H1 (cell line): ENCODE measurements at regions not wholly inside any gene's neighbourhood (a gene's known extent, or its start where the extent isn't known, plus 50 kb on each side); places are given as distances from the start of the nearest gene placed in this dataset.

Experiments used
- CHD2 ChIP-seq: IDR thresholded peaks from 2 replicates; pipeline ENCODE4 v1.6.1; 2012; ENCODE audit warnings: low read length, improper control_type of control experiment
- RAD21 ChIP-seq, 2 experiments: IDR thresholded peaks in 1 of 2; conservative IDR thresholded peaks in 1 of 2; 2 replicates each; pipeline ENCODE4 v1.6.1; 2011; ENCODE audit warnings: low read depth in 2 of 2, low read length in 2 of 2, improper control_type of control experiment in 1 of 2, inconsistent platforms in 1 of 2, mild to moderate bottlenecking in 1 of 2, moderate library complexity in 1 of 2
- RXRA ChIP-seq: IDR thresholded peaks from 2 replicates; pipeline ENCODE4 v1.6.1; 2011; ENCODE audit warnings: low read depth, mild to moderate bottlenecking, low read length, moderate library complexity; ENCODE audit not compliant: insufficient read depth
- TF ChIP-seq, protein P1 (sequence below): IDR thresholded peaks from 2 replicates; pipeline ENCODE4 v1.6.1; 2011; ENCODE audit warnings: low read length, improper control_type of control experiment

DNA sequence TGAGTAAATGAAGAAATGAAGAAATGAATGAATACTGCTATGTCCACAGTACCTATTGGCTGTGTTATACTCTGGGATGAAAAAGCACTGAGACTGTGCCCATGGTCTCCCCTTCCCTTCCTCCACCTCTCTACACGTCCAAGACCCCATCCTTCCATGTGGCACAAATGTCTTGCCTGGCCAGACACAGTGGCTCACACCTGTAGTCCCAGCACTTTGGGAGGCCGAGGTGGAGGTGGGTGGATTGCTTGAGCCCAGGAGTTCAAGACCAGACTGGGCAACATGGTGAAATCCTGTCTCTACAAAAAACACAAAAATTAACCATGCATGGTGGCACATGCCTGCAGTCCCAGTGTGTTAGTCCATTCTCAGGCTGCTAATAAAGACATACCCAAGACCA, 200.1 kb downstream of the FAM43A start (continued):
- TF ChIP-seq, protein P1, sequence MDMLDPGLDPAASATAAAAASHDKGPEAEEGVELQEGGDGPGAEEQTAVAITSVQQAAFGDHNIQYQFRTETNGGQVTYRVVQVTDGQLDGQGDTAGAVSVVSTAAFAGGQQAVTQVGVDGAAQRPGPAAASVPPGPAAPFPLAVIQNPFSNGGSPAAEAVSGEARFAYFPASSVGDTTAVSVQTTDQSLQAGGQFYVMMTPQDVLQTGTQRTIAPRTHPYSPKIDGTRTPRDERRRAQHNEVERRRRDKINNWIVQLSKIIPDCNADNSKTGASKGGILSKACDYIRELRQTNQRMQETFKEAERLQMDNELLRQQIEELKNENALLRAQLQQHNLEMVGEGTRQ, result no peak
- TF ChIP-seq RXRA (no peak), RAD21 (IDR thresholded peaks at IDR 0.05 in 1 of 2, conservative IDR thresholded peaks at IDR 0.05 in 1 of 2; ENCODE audit: low read depth in 2 of 2, low read length in 2 of 2) (no peak), CHD2 (no peak)
